HS-27A (cell line): ENCODE measurements at regions not wholly inside any gene's neighbourhood (a gene's known extent, or its start where the extent isn't known, plus 50 kb on each side); places are given as distances from the start of the nearest gene placed in this dataset.

Experiments used
- DNase-seq: peaks from one replicate; pipeline ENCODE4 v3.0.0-alpha.2; 2012; ENCODE audit warnings: low read depth, missing footprints

DNA sequence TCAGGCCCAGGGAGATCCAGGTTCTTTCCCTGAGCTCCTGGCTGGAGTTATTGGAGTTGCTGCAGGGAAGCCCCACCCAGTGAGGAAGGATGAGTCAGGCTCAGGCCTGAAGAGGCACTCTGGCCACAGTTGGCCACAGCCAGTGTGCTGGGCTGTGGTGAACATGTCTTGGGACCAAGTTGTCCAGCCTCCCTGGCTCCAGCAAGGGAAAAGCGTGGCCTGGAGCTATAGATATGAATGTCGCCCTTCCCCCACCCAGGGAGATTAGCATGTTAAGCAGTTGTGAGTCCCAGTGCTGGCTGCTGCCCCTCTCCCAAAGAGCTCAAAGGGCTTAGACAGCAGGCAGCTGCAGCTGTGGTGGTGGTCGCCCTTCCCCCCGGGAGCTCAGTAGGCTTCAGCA lies 963.2 kb downstream of the ROBO2 start:
- no peak for DNase-seq

DNA sequence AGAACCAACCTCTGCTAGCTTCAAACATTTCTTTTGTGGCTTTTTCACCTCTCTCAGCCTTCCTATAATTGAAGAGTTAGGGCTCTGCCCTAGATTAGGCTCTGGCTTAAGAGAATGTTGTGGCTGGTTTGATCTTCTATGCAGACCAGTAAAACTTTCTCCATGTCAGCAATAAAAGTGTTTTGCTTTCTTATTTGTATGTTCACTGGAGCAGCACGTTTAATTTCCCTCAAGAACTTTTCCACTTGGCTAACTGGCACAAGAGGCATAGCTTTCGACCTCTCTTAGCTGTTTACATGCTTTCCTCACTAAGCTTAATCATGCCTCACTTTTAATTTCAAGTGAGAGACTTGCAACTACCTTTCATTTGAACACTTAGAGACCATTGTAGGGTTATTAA lies 964.7 kb downstream of the ROBO2 start:
- no peak for DNase-seq

DNA sequence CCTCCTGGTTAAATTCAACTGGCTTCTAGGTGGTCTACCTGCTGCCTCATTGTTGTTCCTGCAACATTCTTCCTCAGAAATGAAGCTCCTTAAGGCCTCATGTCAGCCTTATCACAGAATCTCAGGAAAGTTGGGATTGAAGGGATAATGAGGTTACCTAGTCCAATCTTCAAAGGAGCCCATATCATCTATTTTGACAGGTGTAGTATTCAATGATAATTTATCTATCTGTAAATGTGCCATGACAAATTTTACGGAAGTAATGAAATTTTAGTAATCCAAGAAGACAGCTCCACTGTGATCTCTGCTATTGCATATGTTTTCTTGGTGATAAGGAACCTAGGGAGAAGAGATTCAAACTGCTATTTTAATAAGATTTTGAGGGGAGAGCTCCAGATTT lies 973.8 kb downstream of the ROBO2 start:
- DNase-seq, result no peak

DNA sequence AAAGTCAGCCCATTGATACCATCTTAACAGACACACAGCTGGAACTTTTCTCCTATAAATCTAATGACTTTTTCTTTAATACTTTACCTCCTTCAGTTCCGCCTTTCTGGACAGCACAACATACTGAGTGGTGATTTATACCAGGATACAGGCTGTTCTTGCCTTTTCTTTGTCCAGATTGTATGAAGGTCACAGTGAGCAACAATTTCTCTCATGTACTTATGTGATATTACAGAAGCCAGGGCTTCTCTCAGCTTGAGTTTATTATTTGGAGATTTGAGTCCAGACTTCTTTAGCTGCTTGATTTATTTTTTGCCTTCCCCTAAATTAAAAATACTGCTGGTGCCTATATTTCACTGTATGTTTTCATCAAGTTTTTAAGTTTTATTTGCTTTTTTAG lies 976.0 kb downstream of the ROBO2 start:
- DNase-seq, result no peak

DNA sequence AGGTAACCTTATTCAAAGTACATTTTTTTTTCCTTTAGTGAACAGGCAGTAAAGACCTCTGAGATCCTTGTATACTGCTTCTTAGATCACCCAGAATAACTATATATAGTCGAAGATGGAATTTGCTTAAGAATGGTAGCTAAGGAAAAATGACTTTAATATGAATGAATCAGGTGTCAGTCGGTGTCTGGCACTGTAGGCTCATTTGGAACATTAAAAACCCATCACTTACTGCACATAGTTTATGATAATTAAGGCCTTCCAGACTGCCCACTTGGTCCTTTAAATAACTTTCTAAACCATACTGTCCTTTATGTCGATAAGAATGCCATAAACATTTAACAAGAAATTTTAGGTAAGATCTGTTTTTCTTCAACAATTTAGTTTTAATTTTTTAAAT lies 981.8 kb downstream of the ROBO2 start:
- no peak for DNase-seq

DNA sequence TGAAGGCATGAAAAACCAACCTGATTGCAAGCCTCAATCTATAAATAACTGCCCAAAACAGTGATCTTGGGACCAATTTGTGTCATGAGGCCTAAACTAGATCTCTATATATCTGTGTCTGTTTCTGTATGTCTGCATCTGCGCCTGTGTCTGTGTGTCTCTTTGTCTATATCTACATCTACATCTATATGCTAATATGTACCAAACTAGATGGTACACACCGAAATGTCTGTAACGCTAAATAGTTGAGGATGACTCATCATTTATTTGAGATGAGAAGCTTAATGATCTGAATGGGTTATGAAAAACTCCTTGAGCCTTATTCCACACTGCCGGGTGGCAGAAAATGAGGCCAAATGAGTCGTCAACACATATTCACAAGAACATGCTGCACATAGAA lies 982.3 kb downstream of the ROBO2 start:
- DNase-seq, result no peak

DNA sequence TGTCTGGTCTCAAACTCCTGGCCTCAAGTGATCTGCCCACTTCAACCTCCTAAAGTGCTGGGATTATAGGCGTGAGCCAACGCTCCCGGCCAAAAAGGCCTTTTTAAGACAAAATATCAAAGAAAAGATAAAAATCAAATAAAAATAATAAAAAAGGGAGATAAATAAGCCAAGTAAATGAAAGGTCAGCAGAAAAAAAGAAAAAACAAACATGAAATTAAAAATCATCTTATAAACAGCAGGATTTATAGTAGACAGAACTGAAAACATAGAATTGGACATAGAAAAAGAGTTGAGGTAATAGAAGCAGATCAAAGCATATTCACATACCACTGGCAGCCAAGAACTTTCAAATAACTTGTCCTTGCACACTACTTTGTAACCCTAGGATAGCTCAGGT lies 983.4 kb downstream of the ROBO2 start:
- no peak for DNase-seq

DNA sequence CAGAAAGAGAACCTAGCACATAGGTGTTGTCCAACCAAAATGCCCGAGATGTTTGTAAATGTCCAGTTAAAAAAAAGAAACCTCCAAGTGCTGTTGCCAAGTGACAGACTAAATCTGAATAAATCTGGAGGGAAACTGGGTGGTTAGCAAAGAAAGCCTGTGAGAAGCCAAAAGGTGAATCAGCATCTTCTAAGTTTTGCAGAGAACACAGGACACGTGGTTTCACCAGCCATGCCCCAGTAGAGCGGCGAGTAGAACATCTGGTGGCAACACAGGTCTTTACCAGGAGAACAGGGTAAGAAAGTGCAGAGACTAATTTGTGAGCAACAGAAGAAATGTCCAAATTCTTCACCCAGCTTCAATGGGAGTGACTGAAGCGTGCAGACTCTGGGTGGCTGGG lies 986.0 kb downstream of the ROBO2 start:
- DNase-seq, result no peak

DNA sequence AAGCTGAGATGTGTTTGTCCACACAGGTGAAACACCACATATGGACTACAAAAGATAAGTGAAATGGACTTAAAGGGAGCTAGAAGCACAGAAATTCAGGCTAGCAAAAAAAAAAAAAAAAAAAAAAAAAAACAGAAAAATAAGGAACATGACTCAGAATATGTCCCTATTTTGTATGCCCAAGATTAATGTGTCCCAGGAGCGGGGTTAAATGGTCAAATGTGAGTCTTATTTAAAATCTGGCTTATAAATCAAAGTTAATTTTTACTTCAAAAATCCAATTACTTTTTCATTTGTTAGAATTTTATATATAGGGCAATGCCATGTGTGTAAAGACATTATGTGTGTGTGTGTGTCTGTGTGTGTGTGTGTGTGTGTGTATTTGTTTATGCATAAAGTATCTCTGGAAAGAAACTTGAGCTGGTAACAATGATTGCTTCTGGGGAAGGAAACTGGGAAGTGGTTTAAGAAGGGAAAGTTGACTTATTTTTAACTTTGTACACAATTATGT lies 986.5 kb downstream of the ROBO2 start:
- no peak for DNase-seq

DNA sequence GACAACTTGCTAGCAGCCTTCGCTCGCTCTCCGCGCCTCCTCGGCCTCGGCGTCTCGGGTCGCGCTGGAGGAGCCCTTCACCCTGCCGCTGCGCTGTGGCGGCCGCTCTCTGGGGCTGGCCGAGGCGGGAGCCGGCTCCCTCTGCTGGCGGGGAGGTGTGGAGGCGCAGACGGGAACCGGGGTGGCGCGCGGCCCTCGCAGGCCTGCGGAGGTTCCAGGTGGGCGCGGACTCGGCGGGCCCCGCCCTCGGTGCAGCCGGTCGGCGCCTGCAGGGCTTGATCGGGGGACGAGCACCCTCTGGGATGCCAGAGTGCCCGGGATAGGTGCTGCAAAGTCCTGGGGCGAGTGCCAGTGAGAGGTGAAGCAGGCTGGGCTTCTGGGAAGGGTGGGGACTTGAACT lies 989.9 kb downstream of the ROBO2 start:
- DNase-seq, result no peak

DNA sequence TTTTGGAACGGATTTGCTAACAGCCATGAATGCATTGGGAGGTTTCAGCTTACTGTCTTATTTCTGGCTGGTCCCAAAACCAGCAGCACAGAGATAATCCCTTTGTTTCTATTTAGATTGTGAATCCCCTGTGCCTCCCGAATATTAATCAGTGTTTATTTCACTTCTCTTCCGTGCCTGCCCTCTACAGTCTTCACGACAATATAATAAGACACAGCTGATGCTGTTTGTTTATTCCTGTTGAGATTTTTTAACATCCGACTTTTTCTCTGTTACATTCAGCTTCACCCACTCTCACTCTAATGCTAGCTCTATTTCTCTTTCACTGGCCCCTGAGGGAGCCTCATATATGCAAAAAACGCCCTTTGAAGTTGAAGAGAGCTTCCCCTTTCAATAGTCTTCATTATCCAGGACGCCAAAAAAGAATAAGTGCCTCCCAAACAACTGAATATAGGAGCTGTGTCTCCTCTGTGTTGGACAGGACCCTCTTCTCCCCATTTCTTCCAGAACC lies 995.3 kb downstream of the ROBO2 start:
- DNase-seq, result no peak

DNA sequence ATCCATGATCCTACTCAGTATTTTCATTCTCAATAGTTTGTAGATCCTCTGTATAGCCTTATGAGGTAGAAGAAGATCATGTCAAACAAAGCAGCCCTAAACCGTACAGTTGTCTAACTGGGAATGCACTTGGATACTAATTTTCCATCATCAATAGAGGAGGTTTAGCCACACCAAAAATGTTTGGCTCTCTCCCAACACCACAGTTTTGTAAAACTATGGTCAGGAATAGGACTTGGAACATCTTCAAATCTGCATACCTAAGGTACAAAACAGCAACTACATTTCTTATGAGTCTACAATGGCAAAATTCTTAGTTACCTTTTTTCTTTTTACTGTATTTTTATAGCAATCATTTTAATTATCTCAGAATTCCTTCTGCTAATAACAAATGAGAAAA lies 1001.6 kb downstream of the ROBO2 start:
- DNase-seq, result no peak

DNA sequence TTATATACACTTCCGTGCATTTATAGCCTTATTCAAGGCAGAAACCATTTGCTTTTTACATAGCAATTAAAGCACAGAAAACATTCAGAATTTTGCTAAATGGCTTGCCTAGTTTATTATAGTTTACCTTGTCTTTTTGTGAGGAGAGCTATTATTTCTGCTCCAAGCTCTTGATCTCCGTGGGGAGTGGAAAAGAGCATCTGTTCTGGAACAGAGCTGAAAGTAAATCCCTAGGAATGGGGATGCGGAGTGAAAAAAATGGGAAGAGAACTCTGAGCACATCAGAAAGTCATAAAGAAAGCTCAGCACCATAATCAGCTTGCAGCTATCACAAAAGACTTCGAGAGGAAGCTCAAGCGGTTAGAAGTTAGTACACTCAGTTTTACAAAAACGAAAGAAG lies 1006.7 kb downstream of the ROBO2 start:
- DNase-seq, result no peak

DNA sequence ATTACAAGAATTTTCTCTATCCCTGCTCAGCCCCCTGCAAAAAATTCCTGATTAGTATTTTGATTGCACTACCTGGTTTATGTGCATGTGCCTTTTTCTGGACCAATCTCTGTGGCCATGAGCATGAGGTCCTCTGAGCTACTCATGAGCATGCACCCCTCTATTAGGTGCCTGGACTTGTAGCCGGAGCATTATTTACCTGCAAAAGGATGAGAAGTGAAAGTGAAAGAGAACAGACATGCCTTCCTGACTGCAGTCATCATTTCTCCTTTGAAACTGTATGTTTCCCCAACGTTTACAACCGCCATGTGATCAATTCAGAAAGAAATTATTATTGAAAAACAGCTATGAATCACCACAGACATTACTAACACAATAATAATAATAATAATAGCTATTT lies 1008.8 kb downstream of the ROBO2 start:
- no peak for DNase-seq

DNA sequence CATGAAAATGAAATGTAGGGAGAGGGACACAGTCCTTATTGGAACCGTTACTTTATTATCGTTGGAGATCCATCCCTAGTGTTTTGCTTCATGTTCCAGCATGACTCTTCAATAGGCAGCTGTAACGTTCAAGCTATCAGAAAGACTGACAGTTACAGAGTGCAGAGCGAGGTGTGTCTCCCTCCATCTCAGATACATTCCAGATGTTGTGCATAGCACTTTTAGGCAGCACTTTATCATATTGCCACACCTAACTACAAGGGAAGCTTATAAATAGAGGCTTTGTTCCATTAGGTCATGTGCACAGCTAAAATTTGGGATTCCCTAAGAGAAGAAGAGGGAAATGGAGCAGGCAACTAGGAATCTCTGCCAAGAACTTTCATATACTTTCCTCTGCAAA lies 1009.6 kb downstream of the ROBO2 start:
- no peak for DNase-seq

DNA sequence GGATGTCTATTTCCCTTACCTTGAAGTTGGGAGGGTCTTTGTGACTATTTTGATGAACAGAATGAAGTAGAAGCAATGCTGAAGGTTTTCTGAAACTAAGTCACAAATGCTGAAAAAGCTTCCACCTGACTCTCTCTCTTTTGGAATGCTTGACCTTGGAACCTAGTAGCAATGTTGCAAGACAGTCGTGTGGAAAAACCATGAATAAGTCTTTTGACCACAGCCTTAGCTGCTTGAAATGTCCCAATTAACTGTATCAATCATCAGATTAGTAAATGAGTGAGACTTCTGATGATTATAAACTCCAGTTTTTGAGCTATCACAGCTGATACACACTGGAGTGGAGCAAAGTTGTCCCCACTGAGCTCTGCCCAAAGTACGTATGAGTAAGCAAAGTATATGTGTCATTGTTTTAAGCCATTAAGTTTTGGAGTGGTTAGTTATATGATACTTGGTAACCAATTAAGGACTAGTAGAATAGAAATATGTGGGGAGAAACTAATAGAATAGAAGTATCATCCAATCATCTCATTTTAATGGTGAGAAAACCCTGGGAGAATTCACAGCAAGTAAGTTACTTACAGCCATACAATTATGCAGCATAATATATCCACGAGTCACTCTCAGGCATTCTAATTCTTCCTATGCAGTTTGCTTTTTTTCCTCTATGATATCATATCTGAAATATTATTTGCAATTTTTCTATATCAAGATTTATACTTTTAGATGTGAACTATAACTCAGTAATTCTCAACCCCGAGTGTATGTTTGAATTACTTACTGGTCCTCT lies 1010.6 kb downstream of the ROBO2 start:
- no peak for DNase-seq

DNA sequence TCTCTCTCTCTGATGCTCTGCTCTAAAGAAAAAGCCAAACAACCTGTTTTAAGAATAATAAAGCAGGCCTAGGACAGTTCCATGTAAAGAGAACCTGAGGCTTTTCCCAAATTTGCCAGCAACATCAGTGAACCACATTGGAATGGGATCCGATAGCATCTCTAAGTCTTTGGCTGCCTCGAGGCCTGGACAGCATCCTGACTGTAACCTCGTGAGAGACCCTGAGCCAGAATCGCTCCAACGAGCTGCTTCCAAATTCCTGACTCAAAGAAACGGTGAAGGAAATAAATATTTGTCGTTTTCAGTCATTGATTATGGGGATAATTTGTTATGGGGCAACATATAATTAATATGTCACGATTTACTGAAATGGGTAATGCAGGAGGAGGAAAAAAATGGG lies 1012.8 kb downstream of the ROBO2 start:
- no peak for DNase-seq

DNA sequence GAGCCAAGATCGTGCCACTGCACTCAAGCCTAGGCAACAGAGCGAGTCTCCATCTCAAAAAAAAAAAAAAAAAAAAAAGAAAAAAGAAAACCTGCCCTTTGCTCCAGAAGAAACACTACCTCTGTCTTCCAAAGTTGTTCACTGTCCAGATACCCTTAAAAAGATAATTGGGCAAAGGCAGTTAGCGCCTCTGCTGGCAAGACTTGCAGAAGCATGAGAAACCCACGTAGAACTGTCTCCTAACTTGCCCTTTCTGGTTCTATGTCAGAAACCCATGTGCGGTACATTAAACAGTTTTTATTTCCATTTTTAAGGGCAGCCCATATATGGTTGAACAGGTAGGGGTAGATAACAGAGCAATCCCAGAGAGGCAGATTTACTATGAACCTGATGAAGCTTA lies 1026.4 kb downstream of the ROBO2 start:
- no peak for DNase-seq

DNA sequence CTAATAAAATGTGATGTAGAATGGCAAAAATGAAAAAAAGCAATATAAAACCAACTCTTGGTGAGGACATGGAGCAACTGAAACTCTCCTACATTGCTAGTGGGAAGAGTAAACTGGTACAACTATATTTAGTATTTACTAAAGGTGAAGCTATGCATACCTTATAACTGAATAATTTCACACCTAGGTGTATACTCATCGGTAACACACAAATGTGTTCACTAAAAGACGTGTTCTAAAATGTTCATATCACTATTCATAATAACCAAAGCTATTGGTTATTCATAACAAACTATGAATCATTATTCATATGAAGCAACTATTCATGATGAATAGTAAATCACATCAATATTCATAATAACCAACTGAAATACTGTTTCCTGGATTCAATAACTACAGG lies 1030.3 kb downstream of the ROBO2 start:
- no peak for DNase-seq

DNA sequence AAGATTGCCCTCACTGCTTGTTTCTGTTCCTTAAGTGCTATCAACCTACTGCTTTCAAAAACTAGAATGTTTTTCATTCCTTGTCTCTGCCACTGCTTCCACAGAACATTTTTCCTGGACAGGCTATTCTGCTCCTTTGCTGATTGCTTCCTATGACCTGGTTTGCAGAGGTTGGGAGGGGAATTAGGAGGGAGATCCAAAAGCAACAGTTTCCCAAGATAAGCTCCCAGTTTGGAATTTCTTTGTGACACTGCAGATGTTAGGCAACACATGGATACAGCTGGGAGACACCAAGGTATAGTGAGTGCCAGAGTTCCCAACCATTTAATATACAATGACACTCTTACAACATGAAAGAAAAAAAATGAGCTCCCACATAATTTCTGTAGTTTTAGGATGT lies 1036.5 kb downstream of the ROBO2 start:
- DNase-seq, result no peak

DNA sequence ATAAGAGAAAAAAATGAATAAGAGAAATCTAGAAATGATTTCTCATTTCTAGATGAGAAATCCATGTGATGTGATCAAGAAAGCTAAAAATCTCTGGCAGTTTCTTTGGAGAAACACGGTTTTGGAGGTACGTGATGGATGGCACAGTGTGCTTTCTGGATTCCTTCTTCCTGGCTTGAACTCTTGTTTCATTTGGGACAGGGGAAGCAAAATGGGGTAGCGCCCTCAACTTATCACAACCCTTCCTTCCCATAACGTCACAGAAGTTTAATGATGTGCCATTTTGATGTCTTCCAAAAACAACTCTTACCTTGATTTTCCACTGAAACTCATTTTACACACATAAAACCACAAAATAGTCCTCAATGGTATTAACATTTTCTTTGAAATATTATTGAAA lies 1037.3 kb downstream of the ROBO2 start:
- DNase-seq, result no peak

DNA sequence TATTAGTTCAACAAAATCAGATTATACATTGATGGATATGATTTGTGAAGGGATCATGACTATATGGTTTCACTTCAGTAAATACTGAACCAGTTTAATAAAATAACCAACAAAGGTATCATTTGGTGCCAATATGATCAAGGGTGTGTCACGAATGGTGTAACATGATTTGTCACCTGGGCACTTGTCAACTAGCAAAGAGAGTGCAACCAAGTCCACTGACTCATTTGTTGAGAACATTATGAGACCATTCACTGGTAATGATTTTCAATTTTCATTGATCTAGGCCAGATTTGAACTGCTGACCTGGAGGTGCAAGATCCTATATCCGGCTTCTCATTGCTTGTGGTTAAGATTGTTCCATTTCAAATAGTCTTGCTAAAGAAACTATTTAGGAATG lies 1037.9 kb downstream of the ROBO2 start:
- no peak for DNase-seq

DNA sequence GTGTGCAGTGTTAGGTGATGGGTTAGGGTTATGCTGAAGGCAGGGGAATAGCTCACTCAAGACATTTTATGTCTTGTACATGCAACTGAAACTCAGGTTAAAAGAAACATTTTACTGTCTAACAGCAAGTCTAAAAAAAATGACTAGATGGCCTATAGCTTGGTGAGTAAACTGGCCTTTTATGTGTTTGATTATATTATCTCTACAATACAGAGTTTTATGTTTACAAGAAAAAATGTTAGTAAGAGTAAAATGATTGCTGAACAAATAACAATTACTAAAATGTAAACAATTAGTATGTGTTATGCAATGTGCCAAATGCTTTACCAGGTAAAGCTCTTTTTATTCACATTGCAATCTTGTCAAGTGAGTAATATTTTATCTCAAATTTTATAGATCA lies 1039.6 kb downstream of the ROBO2 start:
- DNase-seq, result no peak

DNA sequence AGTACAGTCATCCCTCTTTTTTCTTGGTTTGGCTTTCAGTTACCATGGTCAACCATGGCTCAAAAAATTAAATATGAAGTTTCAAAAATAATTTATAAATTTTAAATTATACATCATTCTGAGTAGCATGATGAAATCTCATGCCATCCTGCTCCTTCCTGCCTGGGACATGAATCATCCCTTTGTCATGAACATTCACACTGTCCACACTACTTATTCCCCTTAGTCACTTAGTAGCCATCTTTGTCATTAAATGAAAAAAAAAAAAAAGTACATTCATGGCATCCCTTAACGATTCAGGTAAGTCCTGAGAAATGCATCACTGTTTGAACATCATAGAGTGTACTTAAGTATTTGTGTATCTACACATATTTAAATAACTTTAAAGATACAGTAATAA lies 1046.3 kb downstream of the ROBO2 start:
- no peak for DNase-seq
